NT2/D1 (cell line): ENCODE measurements at regions not wholly inside any gene's neighbourhood (a gene's known extent, or its start where the extent isn't known, plus 50 kb on each side); places are given as distances from the start of the nearest gene placed in this dataset.

Source experiments
- DNase-seq: peaks from one replicate; pipeline ENCODE4 v3.0.0-alpha.2; 2011; ENCODE audit warnings: low read depth, low spot score
- H3K27me3 ChIP-seq: 2 replicates; pipeline ENCODE4 v1.6.0; 2011; ENCODE audit warnings: mild to moderate bottlenecking; ENCODE audit not compliant: insufficient read length, insufficient read depth
- H3K36me3 ChIP-seq: 2 replicates; pipeline ENCODE4 v1.6.1; 2011; ENCODE audit warnings: mild to moderate bottlenecking, low read length, mixed read lengths; ENCODE audit not compliant: insufficient read depth, insufficient read length
- H3K4me1 ChIP-seq: 2 replicates; pipeline ENCODE4 v1.5.1; 2011; ENCODE audit not compliant: insufficient read depth, insufficient read length
- H3K4me3 ChIP-seq: 2 replicates; pipeline ENCODE4 v1.5.1; 2011; ENCODE audit warnings: low read depth; ENCODE audit not compliant: insufficient read length
- H3K9ac ChIP-seq: 2 replicates; pipeline ENCODE4 v1.6.0; 2011; ENCODE audit warnings: low read depth; ENCODE audit not compliant: insufficient read length
- H3K9me3 ChIP-seq: 2 replicates; pipeline ENCODE4 v1.5.1; 2011; ENCODE audit warnings: mild to moderate bottlenecking, low read length; ENCODE audit not compliant: insufficient read depth
- SUZ12 ChIP-seq: IDR thresholded peaks from 2 replicates; pipeline ENCODE4 v1.6.1; 2011; ENCODE audit not compliant: insufficient read length, insufficient read depth; ENCODE audit errors: extremely low read depth
- YY1 ChIP-seq: IDR thresholded peaks from 2 replicates; pipeline ENCODE4 v1.6.1; 2011; ENCODE audit not compliant: insufficient read length, insufficient read depth
- ZNF274 ChIP-seq: IDR thresholded peaks from 2 replicates; pipeline ENCODE4 v1.6.1; 2011; ENCODE audit warnings: mild to moderate bottlenecking, low read depth, low read length

DNA sequence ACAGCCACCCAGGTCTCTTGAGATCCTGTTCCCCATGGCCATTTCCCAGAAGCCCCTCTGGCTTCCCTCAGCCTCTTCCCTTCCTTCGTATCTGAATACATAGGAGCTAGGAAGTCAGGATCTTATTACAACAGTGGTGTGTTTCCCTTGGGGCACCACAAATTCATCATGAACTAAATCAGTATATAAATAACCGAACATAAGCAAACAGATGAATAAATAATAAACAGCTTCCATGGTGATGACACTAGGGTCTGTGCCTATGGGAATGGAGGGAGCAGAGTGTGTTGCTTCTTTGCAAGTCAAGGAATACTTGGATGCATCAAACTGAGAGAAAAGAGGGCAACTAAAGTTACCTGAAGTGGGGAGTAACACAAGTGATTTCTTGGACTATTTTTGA is 527.6 kb downstream of the LMO7 start:
- Histone ChIP-seq H3K27me3 (no peaks in the 10 kb centered on the region), H3K36me3 (no peaks in the 10 kb centered on the region), H3K4me3 (no peak overlapping the region), H3K9me3 (no peaks in the 10 kb centered on the region), H3K4me1 (no peaks in the 10 kb centered on the region), H3K9ac (no peak overlapping the region)
- DNase-seq: no peak
- TF ChIP-seq SUZ12 (no peak), ZNF274 (no peak), YY1 (no peak)

DNA sequence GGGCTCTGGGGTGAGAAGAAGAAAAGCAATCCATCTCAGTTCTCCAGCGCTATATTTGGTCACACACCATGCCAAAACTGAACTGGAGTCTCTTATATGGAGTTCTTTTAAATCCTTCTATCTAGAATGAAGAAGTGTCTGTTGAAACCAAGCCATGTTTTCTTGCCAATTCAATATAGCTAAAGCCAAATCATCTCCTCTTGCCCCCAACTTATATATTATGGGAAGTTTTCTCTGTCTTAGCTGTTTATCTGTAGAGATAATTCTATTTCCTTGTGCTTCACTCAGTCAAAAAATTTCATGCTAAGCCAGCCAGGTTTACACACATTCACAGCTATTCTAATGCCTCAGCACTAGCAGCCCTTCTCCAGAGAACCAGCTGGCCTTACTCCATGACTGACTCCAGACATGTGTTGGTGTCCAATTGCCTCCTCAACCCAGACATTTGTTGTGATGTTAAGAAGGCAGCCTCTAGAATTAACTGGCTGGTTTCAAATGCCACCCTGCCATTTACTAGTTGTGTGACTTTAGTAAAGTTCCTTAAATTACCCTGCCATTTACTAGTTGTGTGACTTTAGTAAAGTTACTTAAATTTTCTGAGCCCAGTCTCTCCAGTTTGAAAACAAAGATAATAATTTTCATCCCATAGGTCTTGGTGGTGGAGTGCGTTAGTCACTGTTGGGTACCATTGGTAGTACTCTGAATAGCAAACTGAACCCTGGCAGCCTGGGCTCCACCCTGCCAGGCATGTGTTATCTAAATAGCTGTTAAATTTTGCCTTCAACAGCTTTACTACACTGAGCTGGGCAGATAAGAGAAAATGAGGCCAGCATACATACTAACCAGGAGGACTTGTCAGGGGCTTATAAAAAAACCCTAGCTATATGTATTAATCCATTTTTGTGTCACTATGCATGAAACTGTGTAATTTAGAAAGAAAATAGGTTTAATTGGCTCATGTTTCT is 525.1 kb downstream of the LMO7 start:
- no peak for DNase-seq
- Histone ChIP-seq H3K36me3 (no peaks in the 10 kb centered on the region), H3K9ac (no peak overlapping the region), H3K27me3 (no peaks in the 10 kb centered on the region), H3K4me3 (no peak overlapping the region), H3K9me3 (no peaks in the 10 kb centered on the region), H3K4me1 (no peaks in the 10 kb centered on the region)
- TF ChIP-seq SUZ12 (no peak), ZNF274 (no peak), YY1 (no peak)

DNA sequence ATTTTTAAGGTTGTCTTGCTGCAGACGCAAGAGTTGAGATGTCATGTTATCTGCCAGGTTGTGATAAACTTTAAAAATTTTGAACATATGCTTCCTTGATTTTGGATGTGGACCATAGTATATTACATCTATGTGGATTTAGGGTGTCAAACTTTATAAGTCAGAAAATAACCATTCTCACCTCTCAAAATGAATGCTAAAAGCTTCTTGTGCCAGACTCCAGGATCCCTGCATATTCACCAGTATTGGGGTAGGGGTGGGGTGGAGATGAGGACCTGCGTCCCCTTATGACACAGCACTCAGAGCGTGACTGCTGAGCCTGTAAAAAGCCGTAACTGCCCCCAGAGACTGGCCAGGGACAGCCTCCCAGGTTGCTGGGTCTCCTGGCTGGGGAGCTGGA is 524.4 kb downstream of the LMO7 start:
- no peaks in the 10 kb centered on the region for H3K4me1 ChIP-seq
- TF ChIP-seq ZNF274 (no peak), YY1 (no peak), SUZ12 (no peak)
- H3K9ac ChIP-seq: no peak overlapping the region
- DNase-seq: no peak
- H3K27me3 ChIP-seq: no peaks in the 10 kb centered on the region
- no peaks in the 10 kb centered on the region for H3K9me3 ChIP-seq
- no peak overlapping the region for H3K4me3 ChIP-seq
- H3K36me3 ChIP-seq: no peaks in the 10 kb centered on the region

DNA sequence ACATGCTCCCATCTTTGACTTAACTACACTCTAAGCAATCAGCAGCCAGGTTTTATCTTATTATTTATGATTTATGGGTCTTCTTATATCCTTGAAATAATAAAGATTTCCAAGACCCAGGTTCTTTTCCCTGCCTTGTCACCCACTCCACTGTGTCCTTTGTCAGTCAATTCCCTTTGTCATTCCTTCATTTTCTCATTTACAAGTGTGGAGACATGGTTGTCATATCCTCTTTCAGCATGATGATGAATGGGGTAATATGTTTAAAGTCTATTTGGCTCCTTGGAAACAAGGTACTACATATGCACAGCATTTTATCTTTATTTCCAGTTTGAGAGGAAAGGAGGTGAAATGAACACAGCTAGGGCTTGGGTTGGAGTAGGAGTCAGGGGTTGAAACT is 521.8 kb downstream of the LMO7 start:
- Histone ChIP-seq H3K36me3 (no peaks in the 10 kb centered on the region), H3K27me3 (no peaks in the 10 kb centered on the region), H3K4me1 (no peaks in the 10 kb centered on the region), H3K9ac (no peak overlapping the region), H3K9me3 (no peaks in the 10 kb centered on the region), H3K4me3 (no peak overlapping the region)
- no peak for DNase-seq
- TF ChIP-seq SUZ12 (no peak), YY1 (no peak), ZNF274 (no peak)

DNA sequence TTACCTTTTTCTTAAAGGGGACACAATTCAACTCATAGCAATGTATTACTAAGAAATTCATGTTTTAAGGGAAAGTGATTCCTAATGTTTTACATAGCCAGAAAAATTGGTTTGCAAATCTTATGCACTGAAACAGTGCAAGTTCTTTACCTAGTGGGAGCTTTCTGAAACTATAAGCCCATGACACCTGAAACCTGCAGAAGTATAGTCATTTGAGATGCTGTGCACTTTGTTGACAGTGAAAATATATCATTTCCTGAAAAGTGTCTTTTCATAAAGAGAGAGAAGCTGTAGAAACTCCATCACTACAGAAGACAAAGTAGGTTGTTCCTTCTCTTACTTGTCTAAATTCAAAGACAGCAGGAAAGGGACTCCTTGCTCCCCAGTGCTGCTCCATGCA is 517.1 kb downstream of the LMO7 start:
- Histone ChIP-seq H3K4me1 (no peaks in the 10 kb centered on the region), H3K9ac (no peak overlapping the region), H3K36me3 (no peaks in the 10 kb centered on the region), H3K4me3 (no peak overlapping the region), H3K27me3 (no peaks in the 10 kb centered on the region), H3K9me3 (no peaks in the 10 kb centered on the region)
- TF ChIP-seq YY1: no peak
- DNase-seq: no peak

DNA sequence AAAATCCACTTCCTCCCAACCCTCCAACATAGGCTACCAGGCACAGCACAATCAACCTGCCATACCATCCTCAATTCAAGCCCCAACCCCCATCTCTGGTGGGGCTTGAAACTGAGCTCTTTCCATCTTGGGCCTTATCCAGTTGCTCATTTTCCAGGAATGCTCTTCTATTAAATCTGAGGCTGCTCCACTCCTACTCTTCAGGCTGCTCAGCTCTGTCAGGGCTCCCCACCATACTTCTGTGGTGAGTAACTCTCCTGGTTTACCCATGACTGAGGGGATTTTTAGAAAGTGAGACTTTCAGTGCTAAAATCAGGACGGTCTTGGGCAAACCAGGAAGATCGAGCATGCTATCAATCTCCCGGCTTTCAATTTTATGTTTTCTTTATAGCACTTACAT is 512.8 kb downstream of the LMO7 start:
- H3K4me1 ChIP-seq: no peaks in the 10 kb centered on the region
- no peak for DNase-seq
- H3K4me3 ChIP-seq: no peak overlapping the region
- no peaks in the 10 kb centered on the region for H3K9me3 ChIP-seq
- H3K27me3 ChIP-seq: no peaks in the 10 kb centered on the region
- H3K36me3 ChIP-seq: no peaks in the 10 kb centered on the region
- H3K9ac ChIP-seq: no peak overlapping the region
- TF ChIP-seq YY1 (no peak), SUZ12 (no peak), ZNF274 (no peak)

DNA sequence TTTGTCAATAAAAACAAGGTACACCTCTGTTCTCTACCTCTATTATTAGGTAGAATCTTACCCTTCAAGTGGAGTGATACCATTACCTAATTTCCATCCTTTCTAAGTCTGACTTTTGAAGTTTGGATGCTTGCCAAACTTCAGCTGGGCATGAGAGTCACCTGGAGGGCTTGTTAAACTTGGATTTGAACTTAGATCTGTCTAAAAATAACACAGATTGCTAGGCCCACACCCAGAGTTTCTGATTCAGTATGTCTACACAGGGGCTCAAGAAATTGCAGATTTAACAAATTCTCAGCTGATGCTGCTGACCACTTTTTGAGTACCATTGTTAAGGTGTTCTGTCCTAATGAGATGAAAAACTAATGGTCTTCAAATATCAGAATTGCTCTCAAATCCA is 512.2 kb downstream of the LMO7 start:
- no peaks in the 10 kb centered on the region for H3K9me3 ChIP-seq
- H3K4me1 ChIP-seq: no peaks in the 10 kb centered on the region
- DNase-seq: no peak
- no peak overlapping the region for H3K4me3 ChIP-seq
- TF ChIP-seq SUZ12 (no peak), YY1 (no peak), ZNF274 (no peak)
- no peaks in the 10 kb centered on the region for H3K27me3 ChIP-seq
- no peak overlapping the region for H3K9ac ChIP-seq
- no peaks in the 10 kb centered on the region for H3K36me3 ChIP-seq

DNA sequence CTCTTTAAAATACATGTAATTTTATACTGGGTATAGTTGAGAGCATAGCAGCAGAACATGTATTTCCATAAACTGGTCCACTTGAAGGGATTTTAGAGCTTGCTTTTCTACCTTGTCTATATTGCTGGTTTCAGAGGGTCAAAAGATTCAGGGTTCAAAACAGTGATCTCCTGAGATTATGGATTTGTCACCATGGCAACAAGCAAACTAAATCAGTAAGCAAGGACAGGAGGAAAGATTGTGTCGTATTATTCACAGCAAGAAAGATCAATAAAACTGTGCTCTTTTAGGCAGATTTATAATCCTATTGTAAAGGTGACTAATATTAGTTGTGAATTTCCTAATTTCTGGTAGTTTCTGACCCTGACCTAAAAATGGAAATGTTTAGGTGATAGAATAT is 496.4 kb downstream of the LMO7 start:
- H3K9ac ChIP-seq: no peak overlapping the region
- no peaks in the 10 kb centered on the region for H3K36me3 ChIP-seq
- no peak overlapping the region for H3K4me3 ChIP-seq
- H3K4me1 ChIP-seq: no peaks in the 10 kb centered on the region
- no peak for DNase-seq
- no peaks in the 10 kb centered on the region for H3K9me3 ChIP-seq
- no peak for TF ChIP-seq YY1
- no peak for TF ChIP-seq ZNF274
- no peak for TF ChIP-seq SUZ12
- H3K27me3 ChIP-seq: no peaks in the 10 kb centered on the region
